ENCODE measurements at regions not wholly inside any gene's neighbourhood (a gene's known extent, or its start where the extent isn't known, plus 50 kb on each side); places are given as distances from the start of the nearest gene placed in this dataset.

- Histone ChIP-seq H3K27ac (no peak overlapping the region), H4K20me1 (ENCODE audit: insufficient read depth) (no peaks in the 10 kb centered on the region), H3K9me2 (ENCODE audit: insufficient read depth) (no peaks in the 10 kb centered on the region), H3F3A (ENCODE audit: insufficient read depth, low read depth) (no peaks in the 10 kb centered on the region), H3K9me3 (ENCODE audit: insufficient read depth, low read depth) (no peaks in the 10 kb centered on the region), H2AFZ (no peak overlapping the region), H3K79me2 (ENCODE audit: low read depth) (no peaks in the 10 kb centered on the region), H3K27me3 (ENCODE audit: insufficient read depth, low read depth) (no peaks in the 10 kb centered on the region), H3K36me3 (ENCODE audit: low read depth) (no peaks in the 10 kb centered on the region), H3K4me3 (no peak overlapping the region), H3K4me1 (replicated peaks; ENCODE audit: insufficient read depth) (no peaks in the 10 kb centered on the region), H3K4me2 (no peak overlapping the region)
- BruUV-seq (replicated peaks), result no TSS peak
- POLR2A ChIA-PET (ENCODE audit: unreplicated experiment), result interaction anchor here (0.6 kb wide), 1 partner anchor 624 kb away, joined by 3 read pairs; no protein-coding TSS in a partner anchor
- no peak for DNase-seq
- CTCF ChIA-PET, result no interaction called here
- TF ChIP-seq EZH2 (IDR thresholded peaks at IDR 0.05; ENCODE audit: low read depth) (no peak), CTCF (conservative IDR thresholded peaks at IDR 0.05) (no peak)
- intact Hi-C loops (cut with micrococcal nuclease; ENCODE audit: unreplicated experiment), result no loop called here
These were observed 195.6 kb upstream of the CFAP20DC start for GRCh38 chr3:59245300-59245858.

- Histone ChIP-seq H3F3A (ENCODE audit: insufficient read depth, low read depth) (no peaks in the 10 kb centered on the region), H3K9me3 (ENCODE audit: insufficient read depth, low read depth) (no peaks in the 10 kb centered on the region), H3K9me2 (ENCODE audit: insufficient read depth) (no peaks in the 10 kb centered on the region), H3K79me2 (ENCODE audit: low read depth) (no peaks in the 10 kb centered on the region), H3K4me3 (no peak overlapping the region), H3K36me3 (ENCODE audit: low read depth) (no peaks in the 10 kb centered on the region), H3K4me1 (replicated peaks; ENCODE audit: insufficient read depth) (no peaks in the 10 kb centered on the region), H3K27me3 (ENCODE audit: insufficient read depth, low read depth) (no peaks in the 10 kb centered on the region), H3K4me2 (no peak overlapping the region), H4K20me1 (ENCODE audit: insufficient read depth) (no peaks in the 10 kb centered on the region), H3K27ac (no peak overlapping the region), H2AFZ (no peak overlapping the region)
- POLR2A ChIA-PET (ENCODE audit: unreplicated experiment), result no interaction called here
- CTCF ChIA-PET, result no interaction called here
- BruUV-seq (replicated peaks), result no TSS peak
- intact Hi-C loops (cut with micrococcal nuclease; ENCODE audit: unreplicated experiment), result no loop called here
- no peak for DNase-seq
- TF ChIP-seq EZH2 (IDR thresholded peaks at IDR 0.05; ENCODE audit: low read depth) (no peak), CTCF (conservative IDR thresholded peaks at IDR 0.05) (no peak)
These were observed 194.5 kb upstream of the CFAP20DC start for GRCh38 chr3:59244343-59244742.

GRCh38 chr3:59243476-59243875, 193.7 kb upstream of the CFAP20DC start:
- ChIA-PET POLR2A (ENCODE audit: unreplicated experiment) (no interaction called here), CTCF (no interaction called here)
- Histone ChIP-seq H3K4me3 (no peak overlapping the region), H3K79me2 (ENCODE audit: low read depth) (no peaks in the 10 kb centered on the region), H3K4me2 (no peak overlapping the region), H2AFZ (no peak overlapping the region), H3F3A (ENCODE audit: insufficient read depth, low read depth) (no peaks in the 10 kb centered on the region), H3K9me2 (ENCODE audit: insufficient read depth) (no peaks in the 10 kb centered on the region), H3K4me1 (replicated peaks; ENCODE audit: insufficient read depth) (no peaks in the 10 kb centered on the region), H4K20me1 (ENCODE audit: insufficient read depth) (no peaks in the 10 kb centered on the region), H3K36me3 (ENCODE audit: low read depth) (no peaks in the 10 kb centered on the region), H3K27me3 (ENCODE audit: insufficient read depth, low read depth) (no peaks in the 10 kb centered on the region), H3K27ac (no peak overlapping the region), H3K9me3 (ENCODE audit: insufficient read depth, low read depth) (no peaks in the 10 kb centered on the region)
- DNase-seq, result no peak
- intact Hi-C loops (cut with micrococcal nuclease; ENCODE audit: unreplicated experiment), result no loop called here
- BruUV-seq (replicated peaks), result no TSS peak
- no peak for TF ChIP-seq CTCF (conservative IDR thresholded peaks at IDR 0.05)
- no peak for TF ChIP-seq EZH2 (IDR thresholded peaks at IDR 0.05; ENCODE audit: low read depth)

All from PC-9 (cell line).